Natural killer cell (primary cell): ENCODE measurements at regions not wholly inside any gene's neighbourhood (a gene's known extent, or its start where the extent isn't known, plus 50 kb on each side); places are given as distances from the start of the nearest gene placed in this dataset.
"Not testable (repeated sequence)": the region's sequence is repeated elsewhere in the genome, so short reads cannot be mapped to it uniquely, and the experiment has no call there.

ENCODE experiments used
- ATAC-seq, 3 donors: fragments of 150-1000 bp in 2 of 3; fragments of 200-7000 bp in 1 of 3; cut with Tn5 transposase; 1 replicate in 1 of 3; 2 replicates in 2 of 3; pipeline ENCODE4 v1.10.0; 2021; ENCODE audit warnings: mild to moderate bottlenecking in 2 of 3, moderate library complexity in 2 of 3
- DNase-seq, 2 donors: peaks; one replicate each; pipeline versions ENCODE4 v3.0.0 to v3.0.0-alpha.2; 2013 to 2021; ENCODE audit warnings: mixed read lengths in 1 of 2
- H3K27ac ChIP-seq: one replicate; pipeline ENCODE4 v1.5.1; 2013; ENCODE audit warnings: mild to moderate bottlenecking, low read length
- H3K27me3 ChIP-seq: one replicate; pipeline ENCODE4 v1.6.1; 2013; ENCODE audit warnings: low read length; ENCODE audit not compliant: control insufficient read depth, insufficient read depth
- H3K36me3 ChIP-seq: one replicate; pipeline ENCODE4 v1.6.1; 2013; ENCODE audit warnings: low read length; ENCODE audit not compliant: control insufficient read depth, insufficient read depth
- H3K4me1 ChIP-seq: one replicate; pipeline ENCODE4 v1.6.1; 2013; ENCODE audit warnings: low read length; ENCODE audit not compliant: control insufficient read depth, insufficient read depth
- H3K4me3 ChIP-seq: one replicate; pipeline ENCODE4 v1.5.1; 2013; ENCODE audit warnings: low read length
- H3K9me3 ChIP-seq: one replicate; pipeline ENCODE4 v1.6.1; 2013; ENCODE audit warnings: low read length; ENCODE audit not compliant: control insufficient read depth, insufficient read depth
- H3K27ac Mint-ChIP-seq, 2 donors: one replicate each; pipeline ENCODE4 v1.8.0; 2022; ENCODE audit warnings: mild to moderate bottlenecking in 2 of 2, mixed read lengths in 2 of 2, moderate library complexity in 1 of 2
- H3K27me3 Mint-ChIP-seq, 2 donors: one replicate each; pipeline ENCODE4 v1.8.0; 2022; ENCODE audit warnings: low read depth in 2 of 2, mixed read lengths in 2 of 2
- H3K36me3 Mint-ChIP-seq: one replicate; pipeline ENCODE4 v1.8.0; 2022; ENCODE audit warnings: mixed read lengths
- H3K4me1 Mint-ChIP-seq, 2 donors: one replicate each; pipeline ENCODE4 v1.8.0; 2022; ENCODE audit warnings: mixed read lengths in 2 of 2
- H3K4me3 Mint-ChIP-seq: one replicate; pipeline ENCODE4 v1.8.0; 2022; ENCODE audit warnings: mild to moderate bottlenecking, moderate library complexity, mixed read lengths
- H3K9me3 Mint-ChIP-seq, 2 donors: one replicate each; pipeline ENCODE4 v1.8.0; 2022; ENCODE audit warnings: mixed read lengths in 2 of 2
- CTCF ChIP-seq: fragments of 200-600 bp; IDR thresholded peaks from one replicate; pipeline ENCODE4 v1.8.0; 2022; ENCODE audit warnings: antibody characterized with exemption
- WGBS: methylation state at CpG from one replicate; pipeline ENCODE4 v1.1.7; 2013; ENCODE audit warnings: missing lambda C conversion rate; ENCODE audit not compliant: insufficient coverage; 5-methylcytosine and 5-hydroxymethylcytosine counted together
- intact Hi-C: fragments of 100-400 bp; cut with micrococcal nuclease; formaldehyde crosslinking; loops from one replicate; pipeline ENCODE4 v1.14.2; 2022

DNA sequence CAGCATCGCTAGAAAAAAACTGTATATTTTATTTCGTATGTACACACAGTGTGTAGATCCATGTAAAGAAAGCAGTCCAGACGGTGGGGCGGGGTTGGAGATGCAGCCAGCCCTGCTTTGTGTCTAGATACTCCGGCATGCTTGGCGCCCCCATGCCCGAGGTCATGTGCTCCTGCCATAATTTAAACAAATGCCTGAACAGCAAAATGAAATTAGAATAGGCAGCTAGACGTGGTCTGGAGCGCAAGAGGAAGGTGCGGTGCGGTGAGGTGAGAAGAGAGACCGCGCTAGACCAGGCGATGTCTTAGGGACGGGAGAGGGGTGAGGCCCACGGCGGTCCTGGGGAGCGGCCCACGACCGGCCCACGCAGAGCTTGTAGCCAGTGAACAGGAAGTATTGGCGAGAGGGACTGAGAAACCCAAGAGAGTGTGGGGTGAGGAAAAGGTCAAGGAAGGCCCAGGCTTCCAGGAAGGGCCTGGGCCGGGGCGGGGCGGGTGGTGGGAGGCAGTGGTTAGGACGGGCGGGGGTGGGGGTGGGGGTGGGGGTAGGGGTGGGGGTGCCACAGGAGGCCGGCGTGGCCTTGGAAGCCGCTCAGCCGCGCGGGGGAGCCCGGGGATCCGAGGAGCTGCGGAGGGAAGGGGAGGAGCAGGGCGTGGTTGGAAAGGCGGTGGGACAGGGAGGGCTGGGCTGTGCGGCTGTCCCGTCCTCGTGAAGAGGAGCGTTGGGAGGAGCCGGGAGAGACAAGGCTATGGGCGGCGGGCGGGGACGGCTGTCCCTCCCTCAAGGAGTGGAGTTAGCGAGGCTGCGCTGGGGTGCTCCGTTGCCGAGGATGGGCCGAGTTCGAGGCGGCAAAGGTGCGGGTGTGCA, 254.7 kb upstream of the SGCG start:
- no peak for TF ChIP-seq CTCF
- Histone ChIP-seq H3K36me3 (no peaks in the 10 kb centered on the region), H3K9me3 (no peaks in the 10 kb centered on the region), H3K27ac (no peak overlapping the region), H3K4me3 (no peak overlapping the region), H3K27me3 (no peaks in the 10 kb centered on the region), H3K4me1 (peaks cover 4% of the 10 kb centered on the region)
- H3K4me3 Mint-ChIP-seq: peak overlapping the region; percentile 76
- ATAC-seq (no peak), DNase-seq (no peak)
- peak overlapping the region in 1 of 2 donors; percentile 59 for H3K27ac Mint-ChIP-seq
- peaks cover 5 to 6% of the 10 kb centered on the region in 2 donors for H3K4me1 Mint-ChIP-seq
- WGBS: 9% methylated on average over 47 of the region's 55 CpGs
- H3K27me3 Mint-ChIP-seq: peaks cover 30% of the 10 kb centered on the region in 2 donors
- peaks cover 5% of the 10 kb centered on the region for H3K36me3 Mint-ChIP-seq
- intact Hi-C loops: no loop called here
- peaks cover 0 to 2% of the 10 kb centered on the region in 2 donors for H3K9me3 Mint-ChIP-seq

DNA sequence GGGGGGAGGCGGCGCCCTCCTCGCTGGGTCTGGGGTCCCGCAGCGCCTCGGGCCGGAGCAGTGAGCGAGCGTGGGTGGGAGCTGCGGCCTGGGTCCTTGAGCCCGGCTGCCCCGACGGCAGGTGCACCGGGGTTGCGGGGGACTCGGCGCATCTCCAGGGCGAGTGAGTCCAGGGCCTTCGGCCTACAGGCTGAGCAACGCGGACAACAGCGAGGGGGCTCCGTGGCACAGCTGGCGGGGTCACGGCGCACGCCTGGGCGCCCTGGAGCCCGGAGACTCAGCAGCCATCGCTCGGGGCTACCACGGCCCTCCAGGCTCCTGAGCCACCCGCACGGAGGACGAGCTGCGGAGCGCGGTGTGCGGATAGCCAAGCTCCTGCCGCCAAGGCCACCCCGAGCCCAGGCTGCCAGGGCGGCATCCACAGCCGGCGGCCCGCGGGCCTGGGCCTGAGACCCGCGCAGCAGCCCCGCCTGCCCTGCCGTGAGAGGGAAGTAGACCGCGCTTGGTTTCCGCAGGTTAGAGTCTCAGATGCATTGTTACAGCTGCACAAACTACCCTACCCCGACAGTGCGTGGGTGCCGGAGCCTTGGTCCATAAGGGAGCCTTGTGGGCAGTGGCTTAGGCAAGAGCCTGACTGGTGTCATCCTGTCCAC, 253.9 kb upstream of the SGCG start:
- Histone ChIP-seq H3K4me1 (peaks cover 4% of the 10 kb centered on the region), H3K4me3 (no peak overlapping the region), H3K27me3 (no peaks in the 10 kb centered on the region), H3K9me3 (no peaks in the 10 kb centered on the region), H3K27ac (no peak overlapping the region), H3K36me3 (no peaks in the 10 kb centered on the region)
- H3K9me3 Mint-ChIP-seq: no peaks in the 10 kb centered on the region
- no peak overlapping the region for H3K4me3 Mint-ChIP-seq
- TF ChIP-seq CTCF: no peak
- ATAC-seq (no peak), DNase-seq (no peak)
- H3K4me1 Mint-ChIP-seq: peaks cover 5 to 6% of the 10 kb centered on the region in 2 donors
- no peaks in the 10 kb centered on the region for H3K36me3 Mint-ChIP-seq
- intact Hi-C loops: no loop called here
- H3K27ac Mint-ChIP-seq: no peak overlapping the region
- WGBS: 12% methylated on average over 56 of the region's 56 CpGs
- peaks cover 25 to 30% of the 10 kb centered on the region in 2 donors for H3K27me3 Mint-ChIP-seq

- intact Hi-C loops, ATAC-seq, H3K36me3 Mint-ChIP-seq, H3K9me3 ChIP-seq, H3K36me3 ChIP-seq, H3K4me3 Mint-ChIP-seq, H3K9me3 Mint-ChIP-seq, DNase-seq, H3K4me3 ChIP-seq, H3K4me1 ChIP-seq, H3K27me3 ChIP-seq, H3K27ac ChIP-seq, H3K4me1 Mint-ChIP-seq, H3K27ac Mint-ChIP-seq: not testable (repeated sequence)
- WGBS: 89% methylated on average over 4 of the region's 4 CpGs
- H3K27me3 Mint-ChIP-seq: peaks cover 25 to 30% of the 10 kb centered on the region in 2 donors
Measured at GRCh38 chr13:22927845-22928244, 252.9 kb upstream of the SGCG start.

GRCh38 chr13:22929381-22930126, 251.2 kb upstream of the SGCG start:
- Histone ChIP-seq H3K4me3 (no peak overlapping the region), H3K9me3 (no peaks in the 10 kb centered on the region), H3K4me1 (peaks cover 4% of the 10 kb centered on the region), H3K36me3 (no peaks in the 10 kb centered on the region), H3K27ac (no peak overlapping the region), H3K27me3 (no peaks in the 10 kb centered on the region)
- WGBS: 79% methylated on average over 7 of the region's 7 CpGs
- Mint-ChIP-seq H3K27me3 (peaks cover 22 to 30% of the 10 kb centered on the region in 2 donors), H3K27ac (no peak overlapping the region), H3K9me3 (no peaks in the 10 kb centered on the region), H3K4me1 (peaks cover 5 to 6% of the 10 kb centered on the region in 2 donors), H3K4me3 (no peak overlapping the region), H3K36me3 (no peaks in the 10 kb centered on the region)
- ATAC-seq (no peak), DNase-seq (no peak)
- TF ChIP-seq CTCF: no peak
- intact Hi-C loops: no loop called here
